ENCODE measurements at regions not wholly inside any gene's neighbourhood (a gene's known extent, or its start where the extent isn't known, plus 50 kb on each side); places are given as distances from the start of the nearest gene placed in this dataset.

DNA sequence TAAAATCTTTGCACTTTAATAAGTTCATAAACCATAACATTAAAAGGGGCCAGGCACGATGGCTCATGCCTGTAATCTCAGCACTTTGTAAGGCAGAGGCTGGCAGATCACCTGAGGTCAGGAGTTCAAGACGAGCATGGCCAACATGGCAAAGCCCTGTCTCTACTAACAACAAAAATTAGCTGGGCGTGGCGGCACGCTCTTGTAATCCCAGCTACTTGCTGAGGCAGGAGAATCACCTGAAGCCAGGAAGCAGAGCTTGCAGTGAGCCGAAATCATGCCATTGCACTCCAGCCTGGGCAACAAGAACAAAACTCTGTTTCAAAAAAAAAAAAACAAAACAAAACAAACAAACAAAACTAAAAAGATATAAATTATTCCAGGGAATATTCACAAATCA is 595.2 kb upstream of the LCORL start:
- no peaks in the 10 kb centered on the region for H3K9me2 ChIP-seq
- POLR2A ChIA-PET: no interaction called here
- TF ChIP-seq GABPA (IDR thresholded peaks at IDR 0.05; ENCODE audit: low read depth): no peak
- no peak for TF ChIP-seq TCF12 (IDR thresholded peaks at IDR 0.05)
- TF ChIP-seq, protein P1, sequence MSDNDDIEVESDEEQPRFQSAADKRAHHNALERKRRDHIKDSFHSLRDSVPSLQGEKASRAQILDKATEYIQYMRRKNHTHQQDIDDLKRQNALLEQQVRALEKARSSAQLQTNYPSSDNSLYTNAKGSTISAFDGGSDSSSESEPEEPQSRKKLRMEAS (IDR thresholded peaks at IDR 0.05; ENCODE audit: low read depth): no peak
- TF ChIP-seq, protein P2, sequence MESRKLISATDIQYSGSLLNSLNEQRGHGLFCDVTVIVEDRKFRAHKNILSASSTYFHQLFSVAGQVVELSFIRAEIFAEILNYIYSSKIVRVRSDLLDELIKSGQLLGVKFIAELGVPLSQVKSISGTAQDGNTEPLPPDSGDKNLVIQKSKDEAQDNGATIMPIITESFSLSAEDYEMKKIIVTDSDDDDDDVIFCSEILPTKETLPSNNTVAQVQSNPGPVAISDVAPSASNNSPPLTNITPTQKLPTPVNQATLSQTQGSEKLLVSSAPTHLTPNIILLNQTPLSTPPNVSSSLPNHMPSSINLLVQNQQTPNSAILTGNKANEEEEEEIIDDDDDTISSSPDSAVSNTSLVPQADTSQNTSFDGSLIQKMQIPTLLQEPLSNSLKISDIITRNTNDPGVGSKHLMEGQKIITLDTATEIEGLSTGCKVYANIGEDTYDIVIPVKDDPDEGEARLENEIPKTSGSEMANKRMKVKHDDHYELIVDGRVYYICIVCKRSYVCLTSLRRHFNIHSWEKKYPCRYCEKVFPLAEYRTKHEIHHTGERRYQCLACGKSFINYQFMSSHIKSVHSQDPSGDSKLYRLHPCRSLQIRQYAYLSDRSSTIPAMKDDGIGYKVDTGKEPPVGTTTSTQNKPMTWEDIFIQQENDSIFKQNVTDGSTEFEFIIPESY (IDR thresholded peaks at IDR 0.05; ENCODE audit: borderline replicate concordance, low read depth): no peak
- H3K4me3 ChIP-seq (ENCODE audit: low read depth in 2 of 2, low read length in 1 of 2): no peak overlapping the region
- H4K20me1 ChIP-seq (ENCODE audit: insufficient read depth): no peaks in the 10 kb centered on the region
- no peak overlapping the region for H3K9ac ChIP-seq
- H3K4me1 ChIP-seq (ENCODE audit: control insufficient read depth in 1 of 2, insufficient read depth in 2 of 2, low read depth in 1 of 2, low read length in 1 of 2): no peaks in the 10 kb centered on the region
- whole genome bisulfite sequencing (ENCODE audit: low lambda C conversion rate): 12% methylated on average over 6 of the region's 6 CpGs
- DNase-seq: no peak
- no peak overlapping the region for H3K27ac ChIP-seq (ENCODE audit: low read depth in 2 of 2, low read length in 1 of 2)
- no peak overlapping the region for H2AFZ ChIP-seq (ENCODE audit: low read depth)
- H3F3A ChIP-seq (replicated peaks; ENCODE audit: insufficient read depth): no peaks in the 10 kb centered on the region
- no peaks in the 10 kb centered on the region for H3K27me3 ChIP-seq (ENCODE audit: insufficient read depth)
- no peaks in the 10 kb centered on the region for H3K36me3 ChIP-seq (replicated peaks in 1 of 2; ENCODE audit: control insufficient read depth in 1 of 2, insufficient read depth in 2 of 2, low read length in 1 of 2)
- CTCF ChIA-PET: no interaction called here
- H3K4me2 ChIP-seq: no peak overlapping the region
- H3K79me2 ChIP-seq (ENCODE audit: insufficient read depth): no peaks in the 10 kb centered on the region
- H3K9me3 ChIP-seq: no peaks in the 10 kb centered on the region

DNA sequence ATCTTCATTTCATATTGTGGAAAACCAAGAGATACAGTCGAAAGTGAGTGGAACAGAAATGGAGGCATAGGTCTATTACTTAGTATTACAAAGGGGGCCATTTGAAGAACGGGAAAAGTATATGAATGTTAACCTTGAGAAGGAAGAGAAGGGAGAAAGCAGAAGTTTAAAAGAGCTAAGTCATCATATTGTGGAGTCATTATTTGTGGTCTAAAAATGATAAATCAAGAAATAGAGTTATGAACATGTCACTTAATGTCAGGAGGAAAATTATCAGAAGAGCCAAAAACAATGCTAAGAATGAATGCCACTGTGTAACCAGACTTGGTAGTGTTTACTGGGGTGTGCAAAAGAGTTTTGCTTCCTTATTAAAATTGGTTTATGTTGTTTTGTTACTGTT is 589.5 kb upstream of the LCORL start:
- CTCF ChIA-PET: no interaction called here
- Histone ChIP-seq H3K9ac (no peak overlapping the region), H3K4me2 (no peak overlapping the region), H3K4me1 (ENCODE audit: control insufficient read depth in 1 of 2, insufficient read depth in 2 of 2, low read depth in 1 of 2, low read length in 1 of 2) (no peaks in the 10 kb centered on the region), H4K20me1 (ENCODE audit: insufficient read depth) (no peaks in the 10 kb centered on the region), H3K79me2 (ENCODE audit: insufficient read depth) (no peaks in the 10 kb centered on the region), H3K27me3 (ENCODE audit: insufficient read depth) (no peaks in the 10 kb centered on the region), H3K4me3 (ENCODE audit: low read depth in 2 of 2, low read length in 1 of 2) (no peak overlapping the region), H3F3A (replicated peaks; ENCODE audit: insufficient read depth) (no peaks in the 10 kb centered on the region), H3K27ac (ENCODE audit: low read depth in 2 of 2, low read length in 1 of 2) (no peak overlapping the region), H3K36me3 (replicated peaks in 1 of 2; ENCODE audit: control insufficient read depth in 1 of 2, insufficient read depth in 2 of 2, low read length in 1 of 2) (no peaks in the 10 kb centered on the region), H2AFZ (ENCODE audit: low read depth) (no peak overlapping the region), H3K9me2 (no peaks in the 10 kb centered on the region), H3K9me3 (no peaks in the 10 kb centered on the region)
- POLR2A ChIA-PET: no interaction called here
- no peak for DNase-seq
- no peak for TF ChIP-seq TAF1 (IDR thresholded peaks at IDR 0.05; ENCODE audit: borderline replicate concordance, low read depth, low read length)
- TF ChIP-seq MXI1 (IDR thresholded peaks at IDR 0.05; ENCODE audit: low read depth, low read length): no peak
- TF ChIP-seq, protein P2 (IDR thresholded peaks at IDR 0.05; ENCODE audit: borderline replicate concordance, low read depth): no peak
- no peak for TF ChIP-seq RAD21 (IDR thresholded peaks at IDR 0.05; ENCODE audit: low read length)
- 12% methylated on average over 2 of the region's 2 CpGs for WGBS (ENCODE audit: low lambda C conversion rate)

All from SK-N-SH (cell line).